ENCODE measurements at regions not wholly inside any gene's neighbourhood (a gene's known extent, or its start where the extent isn't known, plus 50 kb on each side); places are given as distances from the start of the nearest gene placed in this dataset.

GRCh38 chr5:56320686-56321085 is 87.6 kb upstream of the ANKRD55 start (continued):
- TF ChIP-seq ZNF687 (CRISPR knock-in tag; IDR thresholded peaks at IDR 0.05) = no peak

GRCh38 chr5:56319526-56320181 is 86.5 kb upstream of the ANKRD55 start:
- Histone ChIP-seq H3K4me1 (ENCODE audit: insufficient read depth, low read length) (peaks cover 20% of the 10 kb centered on the region), H3K79me2 (ENCODE audit: insufficient read depth, low read length) (no peaks in the 10 kb centered on the region), H2AFZ (ENCODE audit: low read length) (no peak overlapping the region), H3K9ac (ENCODE audit: insufficient read depth, low read depth, low read length) (no peak overlapping the region), H3K9me3 (ENCODE audit: low read length) (no peaks in the 10 kb centered on the region), H3K27ac (ENCODE audit: extremely low read length, insufficient read depth, low read length) (no peak overlapping the region), H3K4me3 (replicated peaks in 1 of 3; ENCODE audit: insufficient read depth in 1 of 3, low read depth in 2 of 3, low read length in 3 of 3) (no peak overlapping the region; a peak in 1 of 6 replicates), H3K4me2 (ENCODE audit: low read depth, low read length) (0 out of 2 replicates have a peak overlapping the region, but pooled peaks have one; percentile 18), H4K20me1 (ENCODE audit: insufficient read depth, low read length) (no peaks in the 10 kb centered on the region), H3K27me3 (ENCODE audit: control insufficient read depth in 1 of 2, insufficient read depth in 2 of 2, low read length in 2 of 2) (no peaks in the 10 kb centered on the region), H3K36me3 (replicated peaks in 1 of 2; ENCODE audit: control insufficient read depth in 1 of 2, insufficient read depth in 2 of 2, low read length in 2 of 2) (no peaks in the 10 kb centered on the region)
- intact Hi-C loops (cut with micrococcal nuclease; ENCODE audit: unreplicated experiment) = no loop called here
- no peak for FAIRE-seq
- CTCF ChIA-PET (ENCODE audit: low intra/inter-chr PET ratio, low total read pairs) = no interaction called here
- DNase-seq (ENCODE audit: low spot score) = no peak
- POLR2A ChIA-PET = no interaction called here
- no peak for ATAC-seq
- 80% methylated on average over 19 of the region's 19 CpGs for WGBS (ENCODE audit: low lambda C conversion rate)
- in situ Hi-C loops (cut with HindIII; ENCODE audit: extremely low pct_ligation_motif_present, low pct_unique_long_range_greater_than_20kb) = no loop called here
- no TSS peak for BruUV-seq (replicated peaks)
- TF ChIP-seq YEATS4 (CRISPR knock-in tag; IDR thresholded peaks at IDR 0.05; ENCODE audit: borderline replicate concordance) (no peak), FOXA1 (IDR thresholded peaks at IDR 0.05) (no peak), FOXA1 (CRISPR knock-in tag; IDR thresholded peaks at IDR 0.05) (no peak), PCBP1 (IDR thresholded peaks at IDR 0.05; ENCODE audit: borderline replicate concordance, low read depth, low read length) (no peak), ZMYM4 (CRISPR knock-in tag; IDR thresholded peaks at IDR 0.05) (0 out of 2 replicates have a peak, but pooled peaks have one; percentile 3), MBD4 (IDR thresholded peaks at IDR 0.05; ENCODE audit: borderline replicate concordance, low read length) (no peak), ZNF263 (CRISPR knock-in tag; IDR thresholded peaks at IDR 0.05) (0 out of 2 replicates have a peak, but pooled peaks have one; percentile 38), ZNF609 (CRISPR knock-in tag; IDR thresholded peaks at IDR 0.05; ENCODE audit: borderline replicate concordance) (no peak), FOSL2 (CRISPR knock-in tag; IDR thresholded peaks at IDR 0.05) (peak; percentile 54), MYNN (CRISPR knock-in tag; IDR thresholded peaks at IDR 0.05; ENCODE audit: low read depth) (no peak)

Data from HepG2 (cell line).